ENCODE measurements at regions not wholly inside any gene's neighbourhood (a gene's known extent, or its start where the extent isn't known, plus 50 kb on each side); places are given as distances from the start of the nearest gene placed in this dataset.

DNA sequence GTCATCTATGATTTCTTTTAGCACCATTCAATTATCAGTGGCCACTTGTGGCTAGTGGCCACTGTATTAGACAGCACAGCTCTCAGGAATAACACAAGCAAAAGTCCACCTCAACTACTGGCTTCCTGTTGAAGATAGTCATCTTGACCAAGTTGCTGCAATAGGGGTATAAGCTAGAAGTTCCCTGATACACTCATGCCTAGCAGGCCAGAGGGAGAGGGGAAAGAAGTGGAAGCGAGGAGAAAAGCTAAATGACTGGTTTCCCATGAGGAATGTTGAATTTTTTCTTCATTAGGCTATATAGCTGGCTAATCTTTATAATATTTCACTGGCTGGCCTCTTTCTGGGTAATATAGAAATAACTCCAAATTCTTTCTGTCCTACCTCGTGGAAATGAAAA lies 327.5 kb upstream of the MEOX2 start (continued):
- TF ChIP-seq, protein P1, sequence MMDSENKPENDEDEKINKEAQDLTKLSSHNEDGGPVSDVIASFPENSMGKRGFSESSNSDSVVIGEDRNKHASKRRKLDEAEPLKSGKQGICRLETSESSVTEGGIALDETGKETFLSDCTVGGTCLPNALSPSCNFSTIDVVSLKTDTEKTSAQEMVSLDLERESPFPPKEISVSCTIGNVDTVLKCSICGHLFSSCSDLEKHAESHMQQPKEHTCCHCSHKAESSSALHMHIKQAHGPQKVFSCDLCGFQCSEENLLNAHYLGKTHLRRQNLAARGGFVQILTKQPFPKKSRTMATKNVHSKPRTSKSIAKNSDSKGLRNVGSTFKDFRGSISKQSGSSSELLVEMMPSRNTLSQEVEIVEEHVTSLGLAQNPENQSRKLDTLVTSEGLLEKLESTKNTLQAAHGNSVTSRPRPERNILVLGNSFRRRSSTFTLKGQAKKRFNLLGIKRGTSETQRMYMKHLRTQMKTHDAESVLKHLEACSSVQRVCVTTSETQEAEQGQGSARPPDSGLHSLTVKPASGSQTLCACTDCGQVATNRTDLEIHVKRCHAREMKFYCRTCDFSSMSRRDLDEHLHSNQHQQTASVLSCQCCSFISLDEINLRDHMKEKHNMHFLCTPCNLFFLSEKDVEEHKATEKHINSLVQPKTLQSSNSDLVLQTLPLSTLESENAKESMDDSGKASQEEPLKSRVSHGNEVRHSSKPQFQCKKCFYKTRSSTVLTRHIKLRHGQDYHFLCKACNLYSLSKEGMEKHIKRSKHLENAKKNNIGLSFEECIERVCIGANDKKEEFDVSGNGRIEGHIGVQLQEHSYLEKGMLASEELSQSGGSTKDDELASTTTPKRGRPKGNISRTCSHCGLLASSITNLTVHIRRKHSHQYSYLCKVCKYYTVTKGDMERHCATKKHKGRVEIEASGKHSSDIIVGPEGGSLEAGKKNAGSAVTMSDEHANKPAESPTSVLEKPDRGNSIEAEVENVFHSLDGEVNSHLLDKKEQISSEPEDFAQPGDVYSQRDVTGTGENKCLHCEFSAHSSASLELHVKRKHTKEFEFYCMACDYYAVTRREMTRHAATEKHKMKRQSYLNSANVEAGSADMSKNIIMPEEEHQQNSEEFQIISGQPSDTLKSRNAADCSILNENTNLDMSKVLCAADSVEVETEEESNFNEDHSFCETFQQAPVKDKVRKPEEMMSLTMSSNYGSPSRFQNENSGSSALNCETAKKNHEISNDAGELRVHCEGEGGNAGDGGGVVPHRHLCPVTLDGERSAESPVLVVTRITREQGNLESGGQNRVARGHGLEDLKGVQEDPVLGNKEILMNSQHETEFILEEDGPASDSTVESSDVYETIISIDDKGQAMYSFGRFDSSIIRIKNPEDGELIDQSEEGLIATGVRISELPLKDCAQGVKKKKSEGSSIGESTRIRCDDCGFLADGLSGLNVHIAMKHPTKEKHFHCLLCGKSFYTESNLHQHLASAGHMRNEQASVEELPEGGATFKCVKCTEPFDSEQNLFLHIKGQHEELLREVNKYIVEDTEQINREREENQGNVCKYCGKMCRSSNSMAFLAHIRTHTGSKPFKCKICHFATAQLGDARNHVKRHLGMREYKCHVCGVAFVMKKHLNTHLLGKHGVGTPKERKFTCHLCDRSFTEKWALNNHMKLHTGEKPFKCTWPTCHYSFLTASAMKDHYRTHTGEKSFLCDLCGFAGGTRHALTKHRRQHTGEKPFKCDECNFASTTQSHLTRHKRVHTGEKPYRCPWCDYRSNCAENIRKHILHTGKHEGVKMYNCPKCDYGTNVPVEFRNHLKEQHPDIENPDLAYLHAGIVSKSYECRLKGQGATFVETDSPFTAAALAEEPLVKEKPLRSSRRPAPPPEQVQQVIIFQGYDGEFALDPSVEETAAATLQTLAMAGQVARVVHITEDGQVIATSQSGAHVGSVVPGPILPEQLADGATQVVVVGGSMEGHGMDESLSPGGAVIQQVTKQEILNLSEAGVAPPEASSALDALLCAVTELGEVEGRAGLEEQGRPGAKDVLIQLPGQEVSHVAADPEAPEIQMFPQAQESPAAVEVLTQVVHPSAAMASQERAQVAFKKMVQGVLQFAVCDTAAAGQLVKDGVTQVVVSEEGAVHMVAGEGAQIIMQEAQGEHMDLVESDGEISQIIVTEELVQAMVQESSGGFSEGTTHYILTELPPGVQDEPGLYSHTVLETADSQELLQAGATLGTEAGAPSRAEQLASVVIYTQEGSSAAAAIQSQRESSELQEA (IDR thresholded peaks at IDR 0.05; ENCODE audit: low read depth) = no peak
- TF ChIP-seq, protein P2, sequence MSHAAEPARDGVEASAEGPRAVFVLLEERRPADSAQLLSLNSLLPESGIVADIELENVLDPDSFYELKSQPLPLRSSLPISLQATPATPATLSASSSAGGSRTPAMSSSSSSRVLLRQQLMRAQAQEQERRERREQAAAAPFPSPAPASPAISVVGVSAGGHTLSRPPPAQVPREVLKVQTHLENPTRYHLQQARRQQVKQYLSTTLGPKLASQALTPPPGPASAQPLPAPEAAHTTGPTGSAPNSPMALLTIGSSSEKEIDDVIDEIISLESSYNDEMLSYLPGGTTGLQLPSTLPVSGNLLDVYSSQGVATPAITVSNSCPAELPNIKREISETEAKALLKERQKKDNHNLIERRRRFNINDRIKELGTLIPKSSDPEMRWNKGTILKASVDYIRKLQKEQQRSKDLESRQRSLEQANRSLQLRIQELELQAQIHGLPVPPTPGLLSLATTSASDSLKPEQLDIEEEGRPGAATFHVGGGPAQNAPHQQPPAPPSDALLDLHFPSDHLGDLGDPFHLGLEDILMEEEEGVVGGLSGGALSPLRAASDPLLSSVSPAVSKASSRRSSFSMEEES (CRISPR knock-in tag; IDR thresholded peaks at IDR 0.05) = no peak
- TF ChIP-seq CHD1 (IDR thresholded peaks at IDR 0.05; ENCODE audit: low read length) = no peak
- TF ChIP-seq, protein P3, sequence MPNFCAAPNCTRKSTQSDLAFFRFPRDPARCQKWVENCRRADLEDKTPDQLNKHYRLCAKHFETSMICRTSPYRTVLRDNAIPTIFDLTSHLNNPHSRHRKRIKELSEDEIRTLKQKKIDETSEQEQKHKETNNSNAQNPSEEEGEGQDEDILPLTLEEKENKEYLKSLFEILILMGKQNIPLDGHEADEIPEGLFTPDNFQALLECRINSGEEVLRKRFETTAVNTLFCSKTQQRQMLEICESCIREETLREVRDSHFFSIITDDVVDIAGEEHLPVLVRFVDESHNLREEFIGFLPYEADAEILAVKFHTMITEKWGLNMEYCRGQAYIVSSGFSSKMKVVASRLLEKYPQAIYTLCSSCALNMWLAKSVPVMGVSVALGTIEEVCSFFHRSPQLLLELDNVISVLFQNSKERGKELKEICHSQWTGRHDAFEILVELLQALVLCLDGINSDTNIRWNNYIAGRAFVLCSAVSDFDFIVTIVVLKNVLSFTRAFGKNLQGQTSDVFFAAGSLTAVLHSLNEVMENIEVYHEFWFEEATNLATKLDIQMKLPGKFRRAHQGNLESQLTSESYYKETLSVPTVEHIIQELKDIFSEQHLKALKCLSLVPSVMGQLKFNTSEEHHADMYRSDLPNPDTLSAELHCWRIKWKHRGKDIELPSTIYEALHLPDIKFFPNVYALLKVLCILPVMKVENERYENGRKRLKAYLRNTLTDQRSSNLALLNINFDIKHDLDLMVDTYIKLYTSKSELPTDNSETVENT (CRISPR knock-in tag; IDR thresholded peaks at IDR 0.05) = no peak
- no peak for TF ChIP-seq DPF2 (IDR thresholded peaks at IDR 0.05)
